NOMO-1 treated with DMSO at 0.1 percent for 48 hours (cell line): ENCODE measurements at regions not wholly inside any gene's neighbourhood (a gene's known extent, or its start where the extent isn't known, plus 50 kb on each side); places are given as distances from the start of the nearest gene placed in this dataset.

Experiments used
- DNase-seq: peaks from one replicate; lab custom pipeline; 2025; ENCODE audit not compliant: unreplicated experiment; lab: John Stamatoyannopoulos, UW

GRCh38 chr13:110097013-110097412 is 209.9 kb downstream of the COL4A1 start:
- DNase-seq: no peak

DNA sequence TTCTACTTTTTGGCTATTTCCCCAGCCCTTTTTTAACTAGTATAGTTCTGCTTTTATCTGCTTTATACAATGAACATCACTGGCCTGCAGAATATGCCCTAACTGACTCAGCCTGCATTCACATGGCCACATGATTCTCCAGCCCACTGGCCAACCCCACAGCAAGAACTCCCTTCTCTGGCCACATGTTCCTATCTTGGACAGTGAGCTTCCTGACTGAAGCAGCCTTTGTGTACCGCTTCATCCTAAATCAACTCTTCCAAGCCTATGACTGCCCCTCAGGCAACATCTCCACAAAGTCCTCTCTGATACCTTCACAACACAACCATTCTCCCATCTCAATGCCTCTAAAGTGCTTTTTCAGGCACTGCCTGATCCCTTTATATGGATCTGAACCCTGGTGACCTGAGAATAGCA is 214.1 kb downstream of the COL4A1 start:
- no peak for DNase-seq

- no peak for DNase-seq
Observed at GRCh38 chr13:110089815-110090214, 217.1 kb downstream of the COL4A1 start.

- no peak for DNase-seq
Observed at GRCh38 chr13:110089100-110089499, 217.9 kb downstream of the COL4A1 start.

GRCh38 chr13:110073982-110074381 is 233.0 kb downstream of the COL4A1 start:
- no peak for DNase-seq

GRCh38 chr13:110070511-110071120 is 236.3 kb downstream of the COL4A1 start:
- no peak for DNase-seq

GRCh38 chr13:110070046-110070445 is 236.9 kb downstream of the COL4A1 start:
- no peak for DNase-seq

- DNase-seq: no peak
Observed at GRCh38 chr13:110068176-110068473, 238.8 kb downstream of the COL4A1 start.

DNA sequence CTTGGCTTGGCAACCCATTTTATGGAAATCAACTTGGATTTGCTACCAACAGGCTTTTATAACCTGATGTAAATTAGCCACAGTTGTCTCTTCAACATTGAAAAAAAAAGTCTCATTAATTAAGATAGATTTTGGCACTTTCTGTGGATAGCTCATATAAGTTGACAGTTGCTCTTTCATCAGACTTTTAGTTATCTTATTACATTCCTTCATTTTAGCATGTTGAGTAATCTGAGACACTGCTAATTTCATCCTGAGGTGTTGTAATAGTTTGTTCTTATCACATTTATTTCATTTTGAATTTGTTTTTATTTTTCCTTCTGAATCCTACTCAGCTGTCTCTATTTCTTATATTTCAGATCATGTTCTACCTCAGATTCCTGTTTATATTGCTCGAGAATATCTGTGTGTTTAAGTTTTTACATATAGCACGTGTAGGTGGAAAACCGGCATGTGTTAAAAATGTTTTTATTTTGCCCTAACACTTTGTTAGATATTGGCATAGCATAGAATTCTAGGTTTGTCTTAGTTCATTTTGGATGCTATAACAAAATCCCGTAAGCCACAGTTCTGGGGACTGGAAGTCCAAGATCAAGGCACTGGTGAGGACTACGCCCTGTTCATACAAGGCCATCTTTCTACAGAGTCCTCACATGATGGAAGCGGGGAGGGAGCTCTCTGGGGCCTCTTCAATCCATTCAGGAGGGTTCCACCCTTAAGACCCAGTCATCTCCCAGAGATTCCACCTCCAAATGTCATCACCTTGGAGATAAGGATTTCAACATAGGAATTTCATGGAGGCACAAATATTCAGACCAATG is 239.4 kb downstream of the COL4A1 start:
- peak; percentile 26 for DNase-seq

- no peak for DNase-seq
Observed at GRCh38 chr13:110065780-110066179, 241.2 kb downstream of the COL4A1 start.

- no peak for DNase-seq
Observed at GRCh38 chr13:110063490-110064421, 243.2 kb downstream of the COL4A1 start.

- no peak for DNase-seq
Observed at GRCh38 chr13:110062777-110063442, 244.0 kb downstream of the COL4A1 start.

GRCh38 chr13:110062077-110062776 is 244.7 kb downstream of the COL4A1 start:
- no peak for DNase-seq

- no peak for DNase-seq
Observed at GRCh38 chr13:110061270-110061669, 245.7 kb downstream of the COL4A1 start.

DNA sequence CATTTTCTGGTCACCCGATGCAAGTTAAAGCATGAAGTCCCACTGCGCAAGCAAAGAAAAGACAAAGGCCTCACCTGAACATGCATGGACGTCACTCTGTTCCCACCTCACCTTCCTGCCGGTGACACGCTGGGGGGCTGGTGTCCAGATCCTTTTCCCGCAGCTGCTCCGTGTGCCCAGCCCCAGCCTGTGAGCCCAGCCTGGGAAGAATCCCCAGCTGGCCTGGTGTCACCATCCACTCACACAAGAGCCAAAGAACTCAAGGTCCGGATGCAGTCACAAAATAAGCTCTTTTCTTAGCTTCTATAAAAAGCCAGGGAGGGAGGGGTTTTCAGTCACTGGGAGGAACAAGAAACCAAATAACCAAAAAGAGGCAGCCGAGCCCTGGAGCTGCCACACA is 249.9 kb downstream of the COL4A1 start:
- no peak for DNase-seq

- no peak for DNase-seq
Observed at GRCh38 chr13:110056640-110057039, 250.3 kb downstream of the COL4A1 start.

DNA sequence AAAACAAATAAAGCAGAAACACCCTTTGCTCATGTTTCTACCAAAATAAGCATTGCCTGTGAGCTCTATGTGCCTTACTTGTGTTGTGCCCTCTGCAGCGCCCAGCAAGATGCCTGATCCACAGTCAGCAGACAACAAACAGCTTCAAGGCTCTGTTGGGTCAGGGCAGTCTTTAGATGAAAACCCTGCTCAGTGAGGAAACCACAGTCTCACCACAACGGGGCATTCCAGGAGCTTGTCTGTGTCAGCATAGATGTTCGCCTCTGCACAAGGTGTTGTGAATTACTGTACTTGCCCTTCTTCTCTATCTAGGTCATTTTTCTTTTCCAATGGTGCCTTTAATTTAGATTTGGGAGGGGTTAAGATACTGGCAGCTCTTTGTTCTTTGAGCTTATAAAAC is 251.9 kb downstream of the COL4A1 start:
- DNase-seq: no peak

GRCh38 chr13:110054041-110054440 is 252.9 kb downstream of the COL4A1 start:
- no peak for DNase-seq

DNA sequence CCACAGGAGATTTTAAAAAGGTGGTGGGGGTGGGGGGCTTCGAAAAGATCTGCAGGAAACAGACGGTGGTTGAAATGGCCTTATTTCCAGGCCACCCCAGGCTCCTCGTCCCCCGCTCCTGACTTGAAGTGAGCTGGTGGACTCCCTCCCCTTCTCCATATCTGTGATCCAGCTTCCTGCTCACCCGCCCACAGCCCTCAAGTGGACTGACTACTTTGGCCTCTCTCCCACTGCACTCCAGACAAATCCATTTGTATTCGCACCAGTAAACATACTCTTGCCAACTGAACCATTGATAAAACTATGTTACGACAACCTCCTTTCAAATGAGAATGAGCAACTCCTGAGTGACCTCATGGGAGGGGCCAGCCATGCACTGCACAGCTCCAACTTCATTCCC is 259.5 kb downstream of the COL4A1 start:
- DNase-seq: no peak

- no peak for DNase-seq
Observed at GRCh38 chr13:110046811-110047210, 260.1 kb downstream of the COL4A1 start.

DNA sequence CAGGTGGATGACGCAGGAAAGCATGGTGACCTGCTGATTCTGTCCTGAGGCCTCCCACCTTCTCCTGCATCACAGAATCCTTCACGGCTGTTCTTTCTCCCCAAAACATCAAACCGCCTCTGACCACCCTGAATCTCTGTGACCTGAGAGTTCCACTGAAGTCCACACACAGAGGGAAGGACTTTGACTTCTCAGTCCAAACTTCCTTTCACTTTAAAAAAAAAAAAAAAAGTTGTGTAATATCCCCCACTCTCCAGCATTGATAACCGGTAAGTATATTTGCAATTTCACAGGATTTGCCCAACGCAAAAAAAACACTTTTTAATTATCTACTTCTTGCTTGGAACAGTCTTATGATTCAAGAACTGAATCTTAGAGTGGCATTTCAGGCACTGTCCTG is 259.5 kb upstream of the IRS2 start:
- DNase-seq: no peak
